ENCODE measurements at regions not wholly inside any gene's neighbourhood (a gene's known extent, or its start where the extent isn't known, plus 50 kb on each side); places are given as distances from the start of the nearest gene placed in this dataset.

GRCh38 chr14:71762575-71762974 lies 169.7 kb upstream of the RGS6 start:
- Histone ChIP-seq H3K27me3 (ENCODE audit: insufficient read depth, low read length, poor library complexity) (no peaks in the 10 kb centered on the region), H3K27ac (ENCODE audit: low read length) (no peak overlapping the region), H3K9me3 (ENCODE audit: insufficient read depth, low read length, severe bottlenecking) (no peaks in the 10 kb centered on the region), H3K4me1 (ENCODE audit: insufficient read depth, low read length) (no peaks in the 10 kb centered on the region), H4K20me1 (ENCODE audit: insufficient read depth, low read length) (no peaks in the 10 kb centered on the region), H3K9ac (ENCODE audit: low read depth, low read length) (no peak overlapping the region), H3K4me3 (ENCODE audit: low read depth in 1 of 2, low read length in 2 of 2) (no peak overlapping the region), H3K4me2 (ENCODE audit: insufficient read depth, low read length) (no peak overlapping the region), H3K79me2 (ENCODE audit: insufficient read depth, low read length) (no peaks in the 10 kb centered on the region), H2AFZ (ENCODE audit: low read depth, low read length) (no peak overlapping the region), H3K36me3 (ENCODE audit: insufficient read depth, low read length) (no peaks in the 10 kb centered on the region)
- no peak for TF ChIP-seq EZH2 (IDR thresholded peaks at IDR 0.05; ENCODE audit: borderline replicate concordance, low read depth, low read length, severe bottlenecking)
- TF ChIP-seq CTCF (IDR thresholded peaks at IDR 0.05; ENCODE audit: borderline replicate concordance, extremely low read depth, low read length, poor library complexity, severe bottlenecking): no peak
- no peak for DNase-seq
- no peak for ATAC-seq (ENCODE audit: insufficient read depth, low read depth)

GRCh38 chr14:71764701-71765382 lies 167.4 kb upstream of the RGS6 start:
- Histone ChIP-seq H3K4me2 (ENCODE audit: insufficient read depth, low read length) (no peak overlapping the region), H2AFZ (ENCODE audit: low read depth, low read length) (no peak overlapping the region), H3K27me3 (ENCODE audit: insufficient read depth, low read length, poor library complexity) (no peaks in the 10 kb centered on the region), H3K4me3 (ENCODE audit: low read depth in 1 of 2, low read length in 2 of 2) (no peak overlapping the region), H3K9me3 (ENCODE audit: insufficient read depth, low read length, severe bottlenecking) (no peaks in the 10 kb centered on the region), H4K20me1 (ENCODE audit: insufficient read depth, low read length) (no peaks in the 10 kb centered on the region), H3K27ac (ENCODE audit: low read length) (no peak overlapping the region), H3K79me2 (ENCODE audit: insufficient read depth, low read length) (no peaks in the 10 kb centered on the region), H3K36me3 (ENCODE audit: insufficient read depth, low read length) (no peaks in the 10 kb centered on the region), H3K9ac (ENCODE audit: low read depth, low read length) (no peak overlapping the region), H3K4me1 (ENCODE audit: insufficient read depth, low read length) (no peaks in the 10 kb centered on the region)
- TF ChIP-seq EZH2 (IDR thresholded peaks at IDR 0.05; ENCODE audit: borderline replicate concordance, low read depth, low read length, severe bottlenecking) (no peak), CTCF (IDR thresholded peaks at IDR 0.05; ENCODE audit: borderline replicate concordance, extremely low read depth, low read length, poor library complexity, severe bottlenecking) (no peak)
- no peak for ATAC-seq (ENCODE audit: insufficient read depth, low read depth)
- no peak for DNase-seq

- Histone ChIP-seq H3K27ac (ENCODE audit: low read length) (no peak overlapping the region), H4K20me1 (ENCODE audit: insufficient read depth, low read length) (no peaks in the 10 kb centered on the region), H3K4me3 (ENCODE audit: low read depth in 1 of 2, low read length in 2 of 2) (no peak overlapping the region), H3K79me2 (ENCODE audit: insufficient read depth, low read length) (no peaks in the 10 kb centered on the region), H3K4me2 (ENCODE audit: insufficient read depth, low read length) (no peak overlapping the region), H3K27me3 (ENCODE audit: insufficient read depth, low read length, poor library complexity) (no peaks in the 10 kb centered on the region), H3K9me3 (ENCODE audit: insufficient read depth, low read length, severe bottlenecking) (no peaks in the 10 kb centered on the region), H3K9ac (ENCODE audit: low read depth, low read length) (no peak overlapping the region), H3K4me1 (ENCODE audit: insufficient read depth, low read length) (no peaks in the 10 kb centered on the region), H3K36me3 (ENCODE audit: insufficient read depth, low read length) (no peaks in the 10 kb centered on the region), H2AFZ (ENCODE audit: low read depth, low read length) (no peak overlapping the region)
- DNase-seq: no peak
- TF ChIP-seq EZH2 (IDR thresholded peaks at IDR 0.05; ENCODE audit: borderline replicate concordance, low read depth, low read length, severe bottlenecking) (no peak), CTCF (IDR thresholded peaks at IDR 0.05; ENCODE audit: borderline replicate concordance, extremely low read depth, low read length, poor library complexity, severe bottlenecking) (no peak)
- ATAC-seq (ENCODE audit: insufficient read depth, low read depth): no peak
These were observed 166.7 kb upstream of the RGS6 start for GRCh38 chr14:71765505-71765904.

Data from DND-41 (cell line).